HCT116 (cell line): ENCODE measurements at regions not wholly inside any gene's neighbourhood (a gene's known extent, or its start where the extent isn't known, plus 50 kb on each side); places are given as distances from the start of the nearest gene placed in this dataset.

Source experiments
- ATAC-seq: fragments of 200-7000 bp; cut with Tn5 transposase; 2 replicates; pipeline ENCODE4 v1.9.1; 2020; ENCODE audit warnings: mild to moderate bottlenecking, moderate library complexity
- BruUV-seq: library from RNA; stranded (reverse); fragments of 400-500 nt; replicated peaks from 2 replicates; lab custom pipeline; 2021; lab: Mats Ljungman, UMichigan
- CTCF ChIA-PET: fragments of 300-600 bp; sonication (Branson Sonifier 250); formaldehyde crosslinking; loops from one replicate; lab custom pipeline; 2021; ENCODE audit warnings: antibody characterized with exemption; lab: Charles Lee
- POLR2A ChIA-PET: fragments of 300-600, 350-600 bp; sonication (Branson Sonifier 250); formaldehyde crosslinking; loops from one replicate; lab custom pipeline; 2021; ENCODE audit warnings: antibody characterized with exemption; lab: Charles Lee
- RAD21 ChIA-PET, 2 experiments: fragments of 300-600 bp; sonication (Branson Sonifier 250); formaldehyde crosslinking; loops; one replicate each; lab custom pipeline; 2023; ENCODE audit warnings: low total read pairs in 2 of 2; ENCODE audit not compliant: uncharacterized antibody in 2 of 2, unreplicated experiment in 2 of 2, low non-redundant PET in 1 of 2; lab: Charles Lee
- DNase-seq: peaks from one replicate; pipeline ENCODE4 v3.0.0-alpha.2; 2010; ENCODE audit warnings: low read depth, low spot score
- H2AFZ ChIP-seq: fragments of 200-600 bp; shearing (Covaris generic), sonication (generic); 2 replicates; pipeline ENCODE4 v1.6.1; 2017; ENCODE audit warnings: low read depth, mixed run types, mixed read lengths, antibody characterized with exemption, low read length; ENCODE audit not compliant: poor library complexity, severe bottlenecking
- H3K27ac ChIP-seq: 2 replicates; pipeline ENCODE4 v1.5.1; 2012; ENCODE audit warnings: low read depth, low read length
- H3K27me3 ChIP-seq: fragments of 200-600 bp; sonication (generic); 2 replicates; pipeline ENCODE4 v1.6.1; 2016; ENCODE audit warnings: mixed run types, low read length, mixed read lengths; ENCODE audit not compliant: insufficient read depth
- H3K36me3 ChIP-seq, 2 experiments: fragments of 200-500 bp in 1 of 2; fragments of 200-600 bp in 1 of 2; sonication (Bioruptor generic) in 1 of 2; sonication (generic) in 1 of 2; 2 replicates each; pipeline versions ENCODE4 v1.5.1 to v1.6.1; 2014 to 2016; ENCODE audit warnings: low read length in 2 of 2, inconsistent platforms in 1 of 2, mixed read lengths in 1 of 2, mixed run types in 1 of 2; ENCODE audit not compliant: insufficient read depth in 2 of 2, control insufficient read depth in 1 of 2
- H3K4me1 ChIP-seq, 2 experiments: fragments of 200-600 bp in 1 of 2; sonication (generic) in 1 of 2; 2 replicates each; pipeline versions ENCODE4 v1.5.1 to v1.6.1; 2012 to 2017; ENCODE audit warnings: low read length in 2 of 2, inconsistent platforms in 1 of 2, mild to moderate bottlenecking in 1 of 2, mixed read lengths in 1 of 2, mixed run types in 1 of 2, moderate library complexity in 1 of 2; ENCODE audit not compliant: insufficient read depth in 2 of 2, control insufficient read depth in 1 of 2
- H3K4me2 ChIP-seq: fragments of 200-600 bp; sonication (generic); 2 replicates; pipeline ENCODE4 v1.6.1; 2017; ENCODE audit warnings: mixed run types, low read length, mixed read lengths
- H3K4me3 ChIP-seq, 2 experiments: fragments of 200-600 bp in 1 of 2; sonication (generic) in 1 of 2; replicated peaks in 1 of 2; 2 replicates each; pipeline ENCODE4 v1.5.1; 2011 to 2016; ENCODE audit warnings: low read length in 2 of 2, control low read depth in 1 of 2, low read depth in 1 of 2, mild to moderate bottlenecking in 1 of 2, mixed read lengths in 1 of 2, mixed run types in 1 of 2
- H3K79me2 ChIP-seq: fragments of 200-600 bp; sonication (generic); 2 replicates; pipeline ENCODE4 v1.6.1; 2017; ENCODE audit warnings: mild to moderate bottlenecking, mixed run types, low read length, moderate library complexity, mixed read lengths; ENCODE audit not compliant: insufficient read depth
- H3K9ac ChIP-seq: fragments of 200-600 bp; sonication (generic); 2 replicates; pipeline ENCODE4 v1.6.1; 2016; ENCODE audit warnings: low read length, mixed read lengths
- H3K9me2 ChIP-seq: fragments of 200-600 bp; sonication (generic), shearing (Covaris generic); 2 replicates; pipeline ENCODE4 v1.6.1; 2017; ENCODE audit warnings: mixed run types, mild to moderate bottlenecking, moderate library complexity; ENCODE audit not compliant: insufficient read depth
- H3K9me3 ChIP-seq, 2 experiments: fragments of 200-500 bp in 1 of 2; fragments of 200-600 bp in 1 of 2; sonication (Bioruptor generic) in 1 of 2; sonication (generic) in 1 of 2; 2 replicates each; pipeline ENCODE4 v1.6.1; 2014 to 2017; ENCODE audit warnings: low read length in 2 of 2, mixed read lengths in 2 of 2, inconsistent platforms in 1 of 2, low read depth in 1 of 2, mild to moderate bottlenecking in 1 of 2, mixed run types in 1 of 2, moderate library complexity in 1 of 2; ENCODE audit not compliant: control insufficient read depth in 1 of 2, insufficient read depth in 1 of 2
- H4K20me1 ChIP-seq: fragments of 200-600 bp; sonication (generic), shearing (Covaris generic); 2 replicates; pipeline ENCODE4 v1.6.1; 2017; ENCODE audit warnings: mixed run types, mild to moderate bottlenecking, moderate library complexity; ENCODE audit not compliant: insufficient read depth
- CEBPB ChIP-seq: IDR thresholded peaks from 2 replicates; pipeline ENCODE4 v1.6.1; 2012; ENCODE audit warnings: low read depth
- CTCF ChIP-seq, 3 experiments: fragments of 200-600 bp in 1 of 3; sonication (generic) in 1 of 3; IDR thresholded peaks in 2 of 3; conservative IDR thresholded peaks in 1 of 3; 2 replicates each; pipeline ENCODE4 v1.5.1; 2012 to 2017; ENCODE audit warnings: low read depth in 2 of 3, low read length in 2 of 3, antibody characterized with exemption in 1 of 3, borderline replicate concordance in 1 of 3, control low read depth in 1 of 3, mild to moderate bottlenecking in 1 of 3, mixed read lengths in 1 of 3, mixed run types in 1 of 3, moderate library complexity in 1 of 3; ENCODE audit not compliant: insufficient read depth in 1 of 3
- EGR1 ChIP-seq: IDR thresholded peaks from 2 replicates; pipeline ENCODE4 v1.6.1; 2012; ENCODE audit warnings: low read depth
- EZH2phosphoT487 ChIP-seq: fragments of 200-600 bp; IDR thresholded peaks from 2 replicates; pipeline ENCODE4 v1.6.1; 2018; ENCODE audit warnings: antibody characterized with exemption, borderline replicate concordance
- JUND ChIP-seq: IDR thresholded peaks from 2 replicates; pipeline ENCODE4 v1.6.1; 2012
- POLR2AphosphoS5 ChIP-seq: IDR thresholded peaks from 2 replicates; pipeline ENCODE4 v1.6.1; 2011; ENCODE audit warnings: mild to moderate bottlenecking, low read depth, low read length, moderate library complexity
- RAD21 ChIP-seq: IDR thresholded peaks from 2 replicates; pipeline ENCODE4 v1.6.1; 2012; ENCODE audit warnings: low read depth, mild to moderate bottlenecking
- SP1 ChIP-seq: IDR thresholded peaks from 2 replicates; pipeline ENCODE4 v1.6.1; 2012; ENCODE audit warnings: low read depth
- TCF7L2 ChIP-seq: IDR thresholded peaks from 2 replicates; pipeline ENCODE4 v1.7.0; 2011; ENCODE audit warnings: borderline replicate concordance, inconsistent platforms; ENCODE audit not compliant: insufficient read depth, insufficient read length; ENCODE audit errors: extremely low read depth
- YY1 ChIP-seq: IDR thresholded peaks from 2 replicates; pipeline ENCODE4 v1.6.1; 2011; ENCODE audit warnings: low read length, low read depth, moderate library complexity, mild to moderate bottlenecking; ENCODE audit not compliant: insufficient replicate concordance; ENCODE audit errors: extremely low read depth
- ZFX ChIP-seq: fragments of 450-650 bp; IDR thresholded peaks from 2 replicates; pipeline ENCODE4 v1.6.1; 2017
- ZNF274 ChIP-seq: fragments of 200-500 bp; sonication (Bioruptor generic); IDR thresholded peaks from 2 replicates; pipeline ENCODE4 v1.6.1; 2014; ENCODE audit warnings: mild to moderate bottlenecking, low read depth, low read length, inconsistent platforms
- intact Hi-C: fragments of 100-400 bp; cut with micrococcal nuclease; formaldehyde crosslinking; loops from 2 replicates; pipeline ENCODE4 v1.10.0; 2022
- TF ChIP-seq, protein P1 (sequence below): IDR thresholded peaks from 2 replicates; pipeline ENCODE4 v1.6.1; 2012
- TF ChIP-seq, protein P2 (sequence below): IDR thresholded peaks from 2 replicates; pipeline ENCODE4 v1.6.1; 2011; ENCODE audit warnings: mild to moderate bottlenecking, low read length, moderate library complexity; ENCODE audit not compliant: insufficient replicate concordance; ENCODE audit errors: extremely low read depth

- Histone ChIP-seq H2AFZ (no peak overlapping the region), H3K4me1 (no peaks in the 10 kb centered on the region), H3K9me2 (no peaks in the 10 kb centered on the region), H3K36me3 (no peaks in the 10 kb centered on the region), H3K27me3 (no peaks in the 10 kb centered on the region), H3K4me2 (no peak overlapping the region), H3K79me2 (no peaks in the 10 kb centered on the region), H4K20me1 (no peaks in the 10 kb centered on the region), H3K4me3 (no peak overlapping the region), H3K9ac (no peak overlapping the region), H3K9me3 (no peaks in the 10 kb centered on the region; a peak in 1 of 4 replicates), H3K27ac (no peak overlapping the region)
- no peak for DNase-seq
- ChIA-PET RAD21 (no interaction called here), CTCF (no interaction called here), POLR2A (no interaction called here)
- TF ChIP-seq ZNF274 (no peak), YY1 (no peak), POLR2AphosphoS5 (no peak), ZFX (no peak), EGR1 (no peak), RAD21 (no peak), TCF7L2 (no peak), CEBPB (no peak), SP1 (no peak), JUND (no peak), EZH2phosphoT487 (no peak), CTCF (IDR thresholded peaks at IDR 0.05 in 2 of 3, conservative IDR thresholded peaks at IDR 0.05 in 1 of 3; ENCODE audit: borderline replicate concordance in 1 of 3, insufficient read depth in 1 of 3, low read depth in 2 of 3, low read length in 2 of 3) (no peak)
- TF ChIP-seq, protein P1, sequence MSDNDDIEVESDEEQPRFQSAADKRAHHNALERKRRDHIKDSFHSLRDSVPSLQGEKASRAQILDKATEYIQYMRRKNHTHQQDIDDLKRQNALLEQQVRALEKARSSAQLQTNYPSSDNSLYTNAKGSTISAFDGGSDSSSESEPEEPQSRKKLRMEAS, result no peak
- TF ChIP-seq, protein P2, sequence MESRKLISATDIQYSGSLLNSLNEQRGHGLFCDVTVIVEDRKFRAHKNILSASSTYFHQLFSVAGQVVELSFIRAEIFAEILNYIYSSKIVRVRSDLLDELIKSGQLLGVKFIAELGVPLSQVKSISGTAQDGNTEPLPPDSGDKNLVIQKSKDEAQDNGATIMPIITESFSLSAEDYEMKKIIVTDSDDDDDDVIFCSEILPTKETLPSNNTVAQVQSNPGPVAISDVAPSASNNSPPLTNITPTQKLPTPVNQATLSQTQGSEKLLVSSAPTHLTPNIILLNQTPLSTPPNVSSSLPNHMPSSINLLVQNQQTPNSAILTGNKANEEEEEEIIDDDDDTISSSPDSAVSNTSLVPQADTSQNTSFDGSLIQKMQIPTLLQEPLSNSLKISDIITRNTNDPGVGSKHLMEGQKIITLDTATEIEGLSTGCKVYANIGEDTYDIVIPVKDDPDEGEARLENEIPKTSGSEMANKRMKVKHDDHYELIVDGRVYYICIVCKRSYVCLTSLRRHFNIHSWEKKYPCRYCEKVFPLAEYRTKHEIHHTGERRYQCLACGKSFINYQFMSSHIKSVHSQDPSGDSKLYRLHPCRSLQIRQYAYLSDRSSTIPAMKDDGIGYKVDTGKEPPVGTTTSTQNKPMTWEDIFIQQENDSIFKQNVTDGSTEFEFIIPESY, result no peak
- no peak for ATAC-seq
- no TSS peak for BruUV-seq
- intact Hi-C loops, result no loop called here
Measured at GRCh38 chr2:40915651-40916050, 463.8 kb upstream of the SLC8A1 start.
